GM23248 (cell line): ENCODE measurements at regions not wholly inside any gene's neighbourhood (a gene's known extent, or its start where the extent isn't known, plus 50 kb on each side); places are given as distances from the start of the nearest gene placed in this dataset.

ENCODE experiments used
- EZH2 ChIP-seq: fragments of 200-600 bp; sonication (generic); IDR thresholded peaks from 2 replicates; pipeline ENCODE4 v1.6.1; 2018; ENCODE audit warnings: antibody characterized with exemption, mild to moderate bottlenecking; ENCODE audit not compliant: insufficient read depth, poor library complexity, severe bottlenecking
- EZH2phosphoT487 ChIP-seq: fragments of 200-600 bp; sonication (generic); IDR thresholded peaks from 2 replicates; pipeline ENCODE4 v1.6.1; 2018; ENCODE audit warnings: antibody characterized with exemption, moderate library complexity, mild to moderate bottlenecking, low read depth; ENCODE audit not compliant: insufficient read depth

DNA sequence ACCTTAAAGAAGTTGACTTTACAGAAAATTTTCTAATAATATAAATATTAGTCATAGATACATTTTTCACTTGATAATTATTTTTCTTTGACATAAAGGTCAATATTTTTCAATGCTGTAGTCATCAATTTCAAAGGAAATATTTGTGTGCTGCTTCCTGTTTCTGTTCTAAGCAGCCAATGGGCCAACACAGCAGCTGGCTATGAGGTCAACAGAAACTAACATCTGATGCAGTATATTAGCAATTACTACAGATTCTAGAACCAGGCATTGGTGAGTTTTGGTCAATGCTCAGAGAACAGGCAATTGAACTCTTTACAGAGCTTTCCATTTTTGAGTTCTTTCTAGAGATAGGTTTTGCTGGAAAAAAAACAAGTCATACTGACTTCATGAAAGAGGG lies 669.6 kb upstream of the NRSN1 start:
- no peak for TF ChIP-seq EZH2
- TF ChIP-seq EZH2phosphoT487 = no peak
